ENCODE measurements at regions not wholly inside any gene's neighbourhood (a gene's known extent, or its start where the extent isn't known, plus 50 kb on each side); places are given as distances from the start of the nearest gene placed in this dataset.

DNA sequence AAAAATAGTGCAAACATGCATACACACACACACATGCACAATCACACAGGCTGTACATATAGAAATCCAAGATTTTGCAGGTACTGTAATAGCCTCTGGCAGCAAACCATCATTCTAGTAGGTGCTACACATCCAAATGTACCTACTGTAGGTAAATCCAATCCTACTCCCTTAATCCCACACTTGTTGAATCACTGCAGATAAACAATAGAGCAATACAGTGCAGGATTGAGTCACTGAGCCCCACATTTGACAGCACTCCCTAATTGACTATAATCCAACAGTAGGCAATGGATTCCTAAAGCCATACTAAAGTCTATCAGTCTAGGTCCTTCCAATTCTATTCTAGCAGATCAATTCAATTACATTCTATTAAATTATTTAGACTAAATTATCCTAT, 1640.5 kb upstream of the CDH9 start:
- H3K79me2 ChIP-seq (ENCODE audit: control insufficient read depth in 1 of 2, insufficient read depth in 2 of 2, low read length in 2 of 2), result no peaks in the 10 kb centered on the region
- H2AFZ ChIP-seq (ENCODE audit: low read length), result no peak overlapping the region
- H3K23me2 ChIP-seq (ENCODE audit: low read depth, low read length), result no peaks in the 10 kb centered on the region
- H2BK5ac ChIP-seq (ENCODE audit: low read depth, low read length), result no peak overlapping the region
- H4K20me1 ChIP-seq (replicated peaks in 1 of 2; ENCODE audit: control insufficient read depth in 1 of 2, insufficient read depth in 2 of 2, low read length in 2 of 2), result no peaks in the 10 kb centered on the region
- no peak overlapping the region for H3K4me3 ChIP-seq (ENCODE audit: extremely low read depth in 1 of 4, insufficient read depth in 2 of 4, low read depth in 3 of 4, low read length in 4 of 4)
- no peak overlapping the region for H3K14ac ChIP-seq (ENCODE audit: insufficient read length)
- no peak overlapping the region for H4K91ac ChIP-seq (replicated peaks; ENCODE audit: insufficient read length, low read length)
- TF ChIP-seq SP1 (IDR thresholded peaks at IDR 0.05; ENCODE audit: low read depth, low read length) (no peak), POU5F1 (IDR thresholded peaks at IDR 0.05; ENCODE audit: low read depth, low read length) (no peak), RXRA (IDR thresholded peaks at IDR 0.05; ENCODE audit: insufficient read depth, low read depth, low read length) (no peak), RAD21 (IDR thresholded peaks at IDR 0.05 in 1 of 2, conservative IDR thresholded peaks at IDR 0.05 in 1 of 2; ENCODE audit: low read depth in 2 of 2, low read length in 2 of 2) (no peak), GABPA (IDR thresholded peaks at IDR 0.05; ENCODE audit: borderline replicate concordance, insufficient read depth, low read length) (no peak), HDAC6 (IDR thresholded peaks at IDR 0.05; ENCODE audit: low read depth, low read length) (no peak), SIX5 (IDR thresholded peaks at IDR 0.05; ENCODE audit: low read depth, low read length) (no peak), PHF8 (conservative IDR thresholded peaks at IDR 0.05; ENCODE audit: low read depth, low read length) (no peak), TBP (IDR thresholded peaks at IDR 0.05; ENCODE audit: low read depth, low read length) (no peak), EP300 (IDR thresholded peaks at IDR 0.05; ENCODE audit: borderline replicate concordance in 1 of 2, low read depth in 2 of 2, low read length in 2 of 2) (no peak), BCL11A (IDR thresholded peaks at IDR 0.05; ENCODE audit: low read depth in 2 of 2, low read length in 2 of 2) (no peak), TAF7 (optimal IDR thresholded peaks at IDR 0.05; ENCODE audit: borderline replicate concordance, low read depth, low read length) (no peak), KDM1A (IDR thresholded peaks at IDR 0.05; ENCODE audit: borderline replicate concordance, low read length) (no peak)
- POLR2A ChIA-PET (ENCODE audit: partially characterized antibody), result no interaction called here
- no peaks in the 10 kb centered on the region for H3K36me3 ChIP-seq (ENCODE audit: control insufficient read depth in 2 of 4, insufficient read depth in 4 of 4, low read length in 3 of 4)
- H2AK5ac ChIP-seq (ENCODE audit: low read depth, low read length), result no peak overlapping the region
- no peak overlapping the region for H3K4ac ChIP-seq (replicated peaks; ENCODE audit: insufficient read length, low read depth, low read length)
- DNase-seq (ENCODE audit: low read depth in 1 of 2, low spot score in 2 of 2) (no peak), FAIRE-seq (no peak)
- H3K4me2 ChIP-seq (ENCODE audit: insufficient read depth in 1 of 2, low read depth in 2 of 2, low read length in 2 of 2), result no peak overlapping the region
- H2BK15ac ChIP-seq (ENCODE audit: low read length), result no peak overlapping the region
- no peak overlapping the region for H2BK120ac ChIP-seq (replicated peaks; ENCODE audit: low read depth, low read length)
- H2BK12ac ChIP-seq (ENCODE audit: low read depth, low read length), result no peak overlapping the region
- H3K18ac ChIP-seq (ENCODE audit: extremely low read depth, low read length), result no peak overlapping the region
- no peak overlapping the region for H3K27ac ChIP-seq (ENCODE audit: low read depth, low read length)
- CTCF ChIA-PET (ENCODE audit: partially characterized antibody), result no interaction called here
- no peaks in the 10 kb centered on the region for H3K4me1 ChIP-seq (replicated peaks in 1 of 4; ENCODE audit: control insufficient read depth in 3 of 4, insufficient read depth in 4 of 4, low read length in 3 of 4)
- no peak overlapping the region for H3K56ac ChIP-seq (replicated peaks; ENCODE audit: insufficient read length, low read depth, low read length)
- no peak overlapping the region for H4K8ac ChIP-seq (ENCODE audit: extremely low read depth, insufficient read depth, low read length)
- H3K23ac ChIP-seq (ENCODE audit: insufficient read length), result no peak overlapping the region
- no peak overlapping the region for H2BK20ac ChIP-seq (ENCODE audit: low read length)
- H3K9ac ChIP-seq (replicated peaks in 1 of 4; ENCODE audit: extremely low read depth in 1 of 4, low read depth in 3 of 4, low read length in 3 of 4), result no peak overlapping the region
- no peaks in the 10 kb centered on the region; a peak in 1 of 4 replicates for H3K9me3 ChIP-seq (ENCODE audit: insufficient read depth in 2 of 2, low read depth in 1 of 2, low read length in 1 of 2)
- no peak overlapping the region for H4K5ac ChIP-seq (ENCODE audit: insufficient read length, low read depth, low read length)
- H3K27me3 ChIP-seq (replicated peaks in 1 of 4; ENCODE audit: control insufficient read depth in 3 of 4, extremely low read depth in 1 of 4, insufficient read depth in 3 of 4, low read length in 3 of 4), result no peaks in the 10 kb centered on the region
- no peaks in the 10 kb centered on the region for H3K79me1 ChIP-seq (ENCODE audit: low read depth, low read length)

All from H1 (cell line).